Activated CD8-positive, alpha-beta memory T cell treated with anti-CD3 and anti-CD28 coated beads, Interleukin-2, amount 10 ng/mL, durations not matched to agents 7 days and 5 days (primary cell): ENCODE measurements at regions not wholly inside any gene's neighbourhood (a gene's known extent, or its start where the extent isn't known, plus 50 kb on each side); places are given as distances from the start of the nearest gene placed in this dataset.

ENCODE experiments used
- ATAC-seq: fragments of 150-1000 bp; cut with Tn5 transposase; one replicate; pipeline ENCODE4 v1.10.0; 2021; ENCODE audit warnings: moderate library complexity
- CTCF ChIA-PET: fragments of 350-600 bp; sonication (Branson Sonifier 250); formaldehyde crosslinking; loops from one replicate; lab custom pipeline; 2021; ENCODE audit warnings: antibody characterized with exemption; lab: Charles Lee
- DNase-seq: peaks from one replicate; pipeline ENCODE4 v3.0.0-alpha.2; 2020
- H3K27ac Mint-ChIP-seq: one replicate; pipeline ENCODE4 v1.8.0; 2021; ENCODE audit warnings: mild to moderate bottlenecking, mixed read lengths
- H3K27me3 Mint-ChIP-seq: one replicate; pipeline ENCODE4 v1.8.0; 2021; ENCODE audit warnings: mixed read lengths
- H3K36me3 Mint-ChIP-seq: one replicate; pipeline ENCODE4 v1.8.0; 2021; ENCODE audit warnings: mild to moderate bottlenecking, mixed read lengths
- H3K4me1 Mint-ChIP-seq: one replicate; pipeline ENCODE4 v1.8.0; 2021; ENCODE audit warnings: mixed read lengths
- H3K4me3 Mint-ChIP-seq: one replicate; pipeline ENCODE4 v1.8.0; 2021; ENCODE audit warnings: mild to moderate bottlenecking, moderate library complexity, mixed read lengths
- H3K9me3 Mint-ChIP-seq: one replicate; pipeline ENCODE4 v1.8.0; 2022; ENCODE audit warnings: low read depth, mixed read lengths

- Mint-ChIP-seq H3K4me1 (no peaks in the 10 kb centered on the region), H3K27me3 (no peaks in the 10 kb centered on the region), H3K27ac (no peak overlapping the region), H3K36me3 (no peaks in the 10 kb centered on the region), H3K4me3 (no peak overlapping the region), H3K9me3 (no peaks in the 10 kb centered on the region)
- DNase-seq (no peak), ATAC-seq (no peak)
- CTCF ChIA-PET, result no interaction called here
These were observed 216.9 kb upstream of the PPP2R2D start for GRCh38 chr10:131683941-131684340.

- Mint-ChIP-seq H3K4me1 (no peaks in the 10 kb centered on the region), H3K27ac (no peak overlapping the region), H3K27me3 (no peaks in the 10 kb centered on the region), H3K4me3 (no peak overlapping the region), H3K36me3 (no peaks in the 10 kb centered on the region), H3K9me3 (no peaks in the 10 kb centered on the region)
- CTCF ChIA-PET, result no interaction called here
- DNase-seq (no peak), ATAC-seq (no peak)
These were observed 215.8 kb upstream of the PPP2R2D start for GRCh38 chr10:131685007-131685406.

GRCh38 chr10:131685576-131685975 lies 215.2 kb upstream of the PPP2R2D start:
- ATAC-seq (no peak), DNase-seq (no peak)
- Mint-ChIP-seq H3K9me3 (peaks cover 3% of the 10 kb centered on the region), H3K4me1 (no peaks in the 10 kb centered on the region), H3K27me3 (no peaks in the 10 kb centered on the region), H3K27ac (no peak overlapping the region), H3K4me3 (no peak overlapping the region), H3K36me3 (no peaks in the 10 kb centered on the region)
- CTCF ChIA-PET, result no interaction called here

- ATAC-seq, result no peak
- H3K4me1 Mint-ChIP-seq, result no peaks in the 10 kb centered on the region
- DNase-seq, result no peak
- no peaks in the 10 kb centered on the region for H3K36me3 Mint-ChIP-seq
- no peak overlapping the region for H3K4me3 Mint-ChIP-seq
- no peak overlapping the region for H3K27ac Mint-ChIP-seq
- no peaks in the 10 kb centered on the region for H3K27me3 Mint-ChIP-seq
- CTCF ChIA-PET, result no interaction called here
- H3K9me3 Mint-ChIP-seq, result peaks cover 3% of the 10 kb centered on the region
These were observed 213.9 kb upstream of the PPP2R2D start for GRCh38 chr10:131686781-131687420.

GRCh38 chr10:131688304-131688703 lies 212.5 kb upstream of the PPP2R2D start:
- DNase-seq (no peak), ATAC-seq (no peak)
- Mint-ChIP-seq H3K9me3 (peaks cover 3% of the 10 kb centered on the region), H3K4me3 (no peak overlapping the region), H3K4me1 (no peaks in the 10 kb centered on the region), H3K27ac (no peak overlapping the region), H3K36me3 (no peaks in the 10 kb centered on the region), H3K27me3 (no peaks in the 10 kb centered on the region)
- CTCF ChIA-PET, result no interaction called here

GRCh38 chr10:131689016-131689415 lies 211.8 kb upstream of the PPP2R2D start:
- H3K4me3 Mint-ChIP-seq, result no peak overlapping the region
- DNase-seq (no peak), ATAC-seq (no peak)
- no peak overlapping the region for H3K27ac Mint-ChIP-seq
- peaks cover 3% of the 10 kb centered on the region for H3K9me3 Mint-ChIP-seq
- CTCF ChIA-PET, result no interaction called here
- H3K27me3 Mint-ChIP-seq, result no peaks in the 10 kb centered on the region
- H3K4me1 Mint-ChIP-seq, result no peaks in the 10 kb centered on the region
- H3K36me3 Mint-ChIP-seq, result no peaks in the 10 kb centered on the region

GRCh38 chr10:131689486-131689885 lies 211.3 kb upstream of the PPP2R2D start:
- H3K4me3 Mint-ChIP-seq, result no peak overlapping the region
- CTCF ChIA-PET, result no interaction called here
- no peaks in the 10 kb centered on the region for H3K36me3 Mint-ChIP-seq
- no peak overlapping the region for H3K27ac Mint-ChIP-seq
- H3K27me3 Mint-ChIP-seq, result no peaks in the 10 kb centered on the region
- H3K9me3 Mint-ChIP-seq, result peaks cover 3% of the 10 kb centered on the region
- ATAC-seq (no peak), DNase-seq (no peak)
- no peaks in the 10 kb centered on the region for H3K4me1 Mint-ChIP-seq

GRCh38 chr10:131689954-131690757 lies 210.7 kb upstream of the PPP2R2D start:
- no peak for ATAC-seq
- CTCF ChIA-PET, result no interaction called here
- Mint-ChIP-seq H3K4me3 (no peak overlapping the region), H3K36me3 (no peaks in the 10 kb centered on the region), H3K27ac (no peak overlapping the region), H3K4me1 (no peaks in the 10 kb centered on the region), H3K27me3 (no peaks in the 10 kb centered on the region), H3K9me3 (peaks cover 3% of the 10 kb centered on the region)
- DNase-seq, result no peak

- DNase-seq (no peak), ATAC-seq (no peak)
- no peak overlapping the region for H3K4me3 Mint-ChIP-seq
- H3K27me3 Mint-ChIP-seq, result no peaks in the 10 kb centered on the region
- no peaks in the 10 kb centered on the region for H3K36me3 Mint-ChIP-seq
- no peak overlapping the region for H3K27ac Mint-ChIP-seq
- no peaks in the 10 kb centered on the region for H3K4me1 Mint-ChIP-seq
- CTCF ChIA-PET, result no interaction called here
- H3K9me3 Mint-ChIP-seq, result peaks cover 3% of the 10 kb centered on the region
These were observed 210.0 kb upstream of the PPP2R2D start for GRCh38 chr10:131690805-131691239.

GRCh38 chr10:131691481-131692090 lies 209.2 kb upstream of the PPP2R2D start:
- CTCF ChIA-PET, result no interaction called here
- H3K4me3 Mint-ChIP-seq, result no peak overlapping the region
- no peaks in the 10 kb centered on the region for H3K27me3 Mint-ChIP-seq
- DNase-seq (no peak), ATAC-seq (no peak)
- H3K9me3 Mint-ChIP-seq, result peaks cover 3% of the 10 kb centered on the region
- no peaks in the 10 kb centered on the region for H3K4me1 Mint-ChIP-seq
- H3K36me3 Mint-ChIP-seq, result no peaks in the 10 kb centered on the region
- no peak overlapping the region for H3K27ac Mint-ChIP-seq

- Mint-ChIP-seq H3K4me1 (no peaks in the 10 kb centered on the region), H3K4me3 (no peak overlapping the region), H3K27ac (no peak overlapping the region), H3K9me3 (peaks cover 3% of the 10 kb centered on the region), H3K36me3 (no peaks in the 10 kb centered on the region), H3K27me3 (no peaks in the 10 kb centered on the region)
- CTCF ChIA-PET, result no interaction called here
- no peak for ATAC-seq
- DNase-seq, result no peak
These were observed 208.6 kb upstream of the PPP2R2D start for GRCh38 chr10:131692176-131692575.

- Mint-ChIP-seq H3K27me3 (no peaks in the 10 kb centered on the region), H3K36me3 (no peaks in the 10 kb centered on the region), H3K4me1 (no peaks in the 10 kb centered on the region), H3K9me3 (peaks cover 3% of the 10 kb centered on the region), H3K27ac (no peak overlapping the region), H3K4me3 (no peak overlapping the region)
- CTCF ChIA-PET, result no interaction called here
- DNase-seq (no peak), ATAC-seq (no peak)
These were observed 208.0 kb upstream of the PPP2R2D start for GRCh38 chr10:131692686-131693334.

- CTCF ChIA-PET, result no interaction called here
- Mint-ChIP-seq H3K27me3 (no peaks in the 10 kb centered on the region), H3K4me3 (no peak overlapping the region), H3K27ac (no peak overlapping the region), H3K4me1 (no peaks in the 10 kb centered on the region), H3K36me3 (no peaks in the 10 kb centered on the region), H3K9me3 (peaks cover 3% of the 10 kb centered on the region)
- no peak for ATAC-seq
- no peak for DNase-seq
These were observed 207.0 kb upstream of the PPP2R2D start for GRCh38 chr10:131693766-131694165.
